ENCODE measurements at regions not wholly inside any gene's neighbourhood (a gene's known extent, or its start where the extent isn't known, plus 50 kb on each side); places are given as distances from the start of the nearest gene placed in this dataset.
"Not testable (repeated sequence)": the region's sequence is repeated elsewhere in the genome, so short reads cannot be mapped to it uniquely, and the experiment has no call there.

GRCh38 chr4:25503779-25504178 is 126.7 kb downstream of the ANAPC4 start:
- Histone ChIP-seq H3K4me1 (ENCODE audit: control insufficient read depth, insufficient read depth, low read length) (no peaks in the 10 kb centered on the region), H3K4me2 (ENCODE audit: low read length) (no peak overlapping the region), H3K36me3 (ENCODE audit: insufficient read depth, low read length) (no peaks in the 10 kb centered on the region), H3K9me3 (replicated peaks; ENCODE audit: low read length) (no peaks in the 10 kb centered on the region), H3K4me3 (ENCODE audit: low read length) (no peak overlapping the region), H3K9ac (ENCODE audit: low read depth, low read length) (no peak overlapping the region), H3K27me3 (ENCODE audit: control insufficient read depth, insufficient read depth, low read length) (no peaks in the 10 kb centered on the region)

- Histone ChIP-seq H3K4me3 (ENCODE audit: low read length) (no peak overlapping the region), H3K9me3 (replicated peaks; ENCODE audit: low read length) (no peaks in the 10 kb centered on the region), H3K27me3 (ENCODE audit: control insufficient read depth, insufficient read depth, low read length) (peaks cover 8% of the 10 kb centered on the region), H3K36me3 (ENCODE audit: insufficient read depth, low read length) (no peaks in the 10 kb centered on the region), H3K4me2 (ENCODE audit: low read length) (no peak overlapping the region), H3K4me1 (ENCODE audit: control insufficient read depth, insufficient read depth, low read length) (no peaks in the 10 kb centered on the region), H3K9ac (ENCODE audit: low read depth, low read length) (no peak overlapping the region)
Observed at GRCh38 chr4:25504932-25505636, 128.0 kb downstream of the ANAPC4 start.

- Histone ChIP-seq H3K36me3 (ENCODE audit: insufficient read depth, low read length) (no peaks in the 10 kb centered on the region), H3K4me1 (ENCODE audit: control insufficient read depth, insufficient read depth, low read length) (no peaks in the 10 kb centered on the region), H3K4me3 (ENCODE audit: low read length) (no peak overlapping the region), H3K9me3 (replicated peaks; ENCODE audit: low read length) (no peaks in the 10 kb centered on the region), H3K9ac (ENCODE audit: low read depth, low read length) (no peak overlapping the region), H3K4me2 (ENCODE audit: low read length) (no peak overlapping the region), H3K27me3 (ENCODE audit: control insufficient read depth, insufficient read depth, low read length) (peaks cover 9% of the 10 kb centered on the region)
Observed at GRCh38 chr4:25505637-25505991, 128.6 kb downstream of the ANAPC4 start.

GRCh38 chr4:25506032-25506571 is 129.0 kb downstream of the ANAPC4 start:
- no peak overlapping the region for H3K4me2 ChIP-seq (ENCODE audit: low read length)
- H3K9ac ChIP-seq (ENCODE audit: low read depth, low read length), result no peak overlapping the region
- H3K4me1 ChIP-seq (ENCODE audit: control insufficient read depth, insufficient read depth, low read length), result no peaks in the 10 kb centered on the region
- peaks cover 9% of the 10 kb centered on the region for H3K27me3 ChIP-seq (ENCODE audit: control insufficient read depth, insufficient read depth, low read length)
- no peaks in the 10 kb centered on the region for H3K36me3 ChIP-seq (ENCODE audit: insufficient read depth, low read length)
- H3K4me3 ChIP-seq (ENCODE audit: low read length), result no peak overlapping the region
- H3K9me3 ChIP-seq (replicated peaks; ENCODE audit: low read length), result no peaks in the 10 kb centered on the region

- Histone ChIP-seq H3K4me2 (ENCODE audit: low read length) (no peak overlapping the region), H3K36me3 (ENCODE audit: insufficient read depth, low read length) (no peaks in the 10 kb centered on the region), H3K27me3 (ENCODE audit: control insufficient read depth, insufficient read depth, low read length) (peaks cover 9% of the 10 kb centered on the region), H3K4me1 (ENCODE audit: control insufficient read depth, insufficient read depth, low read length) (no peaks in the 10 kb centered on the region), H3K9ac (ENCODE audit: low read depth, low read length) (no peak overlapping the region), H3K4me3 (ENCODE audit: low read length) (no peak overlapping the region), H3K9me3 (replicated peaks; ENCODE audit: low read length) (no peaks in the 10 kb centered on the region)
Observed at GRCh38 chr4:25509646-25510045, 132.6 kb downstream of the ANAPC4 start.

GRCh38 chr4:25511823-25512222 is 134.8 kb downstream of the ANAPC4 start:
- H3K9ac ChIP-seq (ENCODE audit: low read depth, low read length); H3K27me3 ChIP-seq (ENCODE audit: control insufficient read depth, insufficient read depth, low read length); H3K4me2 ChIP-seq (ENCODE audit: low read length); H3K4me3 ChIP-seq (ENCODE audit: low read length); H3K9me3 ChIP-seq (replicated peaks; ENCODE audit: low read length); H3K36me3 ChIP-seq (ENCODE audit: insufficient read depth, low read length); H3K4me1 ChIP-seq (ENCODE audit: control insufficient read depth, insufficient read depth, low read length): not testable (repeated sequence)

- H3K9ac ChIP-seq (ENCODE audit: low read depth, low read length), result no peak overlapping the region
- no peaks in the 10 kb centered on the region for H3K36me3 ChIP-seq (ENCODE audit: insufficient read depth, low read length)
- no peaks in the 10 kb centered on the region for H3K9me3 ChIP-seq (replicated peaks; ENCODE audit: low read length)
- no peaks in the 10 kb centered on the region for H3K4me1 ChIP-seq (ENCODE audit: control insufficient read depth, insufficient read depth, low read length)
- H3K27me3 ChIP-seq (ENCODE audit: control insufficient read depth, insufficient read depth, low read length), result peaks cover 18% of the 10 kb centered on the region
- H3K4me3 ChIP-seq (ENCODE audit: low read length), result no peak overlapping the region
- no peak overlapping the region for H3K4me2 ChIP-seq (ENCODE audit: low read length)
Observed at GRCh38 chr4:25513814-25514213, 136.8 kb downstream of the ANAPC4 start.

GRCh38 chr4:25523405-25523804 is 132.2 kb upstream of the SLC34A2 start:
- H3K9ac ChIP-seq (ENCODE audit: low read depth, low read length), result no peak overlapping the region
- no peak overlapping the region for H3K4me3 ChIP-seq (ENCODE audit: low read length)
- H3K27me3 ChIP-seq (ENCODE audit: control insufficient read depth, insufficient read depth, low read length), result peaks cover 7% of the 10 kb centered on the region
- H3K9me3 ChIP-seq (replicated peaks; ENCODE audit: low read length), result no peaks in the 10 kb centered on the region
- H3K4me1 ChIP-seq (ENCODE audit: control insufficient read depth, insufficient read depth, low read length), result no peaks in the 10 kb centered on the region
- H3K4me2 ChIP-seq (ENCODE audit: low read length), result no peak overlapping the region
- no peaks in the 10 kb centered on the region for H3K36me3 ChIP-seq (ENCODE audit: insufficient read depth, low read length)

- Histone ChIP-seq H3K4me3 (ENCODE audit: low read length) (no peak overlapping the region), H3K27me3 (ENCODE audit: control insufficient read depth, insufficient read depth, low read length) (peaks cover 10% of the 10 kb centered on the region), H3K36me3 (ENCODE audit: insufficient read depth, low read length) (no peaks in the 10 kb centered on the region), H3K4me1 (ENCODE audit: control insufficient read depth, insufficient read depth, low read length) (no peaks in the 10 kb centered on the region), H3K4me2 (ENCODE audit: low read length) (no peak overlapping the region), H3K9me3 (replicated peaks; ENCODE audit: low read length) (no peaks in the 10 kb centered on the region), H3K9ac (ENCODE audit: low read depth, low read length) (no peak overlapping the region)
Observed at GRCh38 chr4:25524663-25525062, 131.0 kb upstream of the SLC34A2 start.

- Histone ChIP-seq H3K4me3 (ENCODE audit: low read length) (no peak overlapping the region), H3K9ac (ENCODE audit: low read depth, low read length) (no peak overlapping the region), H3K36me3 (ENCODE audit: insufficient read depth, low read length) (no peaks in the 10 kb centered on the region), H3K9me3 (replicated peaks; ENCODE audit: low read length) (no peaks in the 10 kb centered on the region), H3K4me1 (ENCODE audit: control insufficient read depth, insufficient read depth, low read length) (no peaks in the 10 kb centered on the region), H3K4me2 (ENCODE audit: low read length) (no peak overlapping the region), H3K27me3 (ENCODE audit: control insufficient read depth, insufficient read depth, low read length) (peaks cover 10% of the 10 kb centered on the region)
Observed at GRCh38 chr4:25525896-25526295, 129.8 kb upstream of the SLC34A2 start.

GRCh38 chr4:25527034-25527433 is 128.6 kb upstream of the SLC34A2 start:
- H3K4me2 ChIP-seq (ENCODE audit: low read length), result no peak overlapping the region
- H3K4me3 ChIP-seq (ENCODE audit: low read length), result no peak overlapping the region
- H3K36me3 ChIP-seq (ENCODE audit: insufficient read depth, low read length), result no peaks in the 10 kb centered on the region
- H3K9ac ChIP-seq (ENCODE audit: low read depth, low read length), result no peak overlapping the region
- peaks cover 9% of the 10 kb centered on the region for H3K27me3 ChIP-seq (ENCODE audit: control insufficient read depth, insufficient read depth, low read length)
- H3K9me3 ChIP-seq (replicated peaks; ENCODE audit: low read length), result no peaks in the 10 kb centered on the region
- no peaks in the 10 kb centered on the region for H3K4me1 ChIP-seq (ENCODE audit: control insufficient read depth, insufficient read depth, low read length)

- H3K27me3 ChIP-seq (ENCODE audit: control insufficient read depth, insufficient read depth, low read length), result peaks cover 5% of the 10 kb centered on the region
- H3K9me3 ChIP-seq (replicated peaks; ENCODE audit: low read length), result no peaks in the 10 kb centered on the region
- H3K36me3 ChIP-seq (ENCODE audit: insufficient read depth, low read length), result no peaks in the 10 kb centered on the region
- H3K4me2 ChIP-seq (ENCODE audit: low read length), result no peak overlapping the region
- H3K4me1 ChIP-seq (ENCODE audit: control insufficient read depth, insufficient read depth, low read length), result no peaks in the 10 kb centered on the region
- no peak overlapping the region for H3K4me3 ChIP-seq (ENCODE audit: low read length)
- H3K9ac ChIP-seq (ENCODE audit: low read depth, low read length), result no peak overlapping the region
Observed at GRCh38 chr4:25528391-25528790, 127.3 kb upstream of the SLC34A2 start.
